Duodenal mucosa (tissue), 2 donors: ENCODE measurements at regions not wholly inside any gene's neighbourhood (a gene's known extent, or its start where the extent isn't known, plus 50 kb on each side); places are given as distances from the start of the nearest gene placed in this dataset.
"Not testable (repeated sequence)": the region's sequence is repeated elsewhere in the genome, so short reads cannot be mapped to it uniquely, and the experiment has no call there.

Experiments used
- H3K27ac ChIP-seq: one replicate; pipeline ENCODE4 v1.7.0; 2013; ENCODE audit warnings: low read depth, low read length
- H3K27me3 ChIP-seq, 2 donors: one replicate each; pipeline ENCODE4 v1.7.0; 2013; ENCODE audit warnings: low read length in 2 of 2, control low read depth in 1 of 2; ENCODE audit not compliant: insufficient read depth in 2 of 2, control insufficient read depth in 1 of 2
- H3K36me3 ChIP-seq, 2 donors: one replicate each; pipeline ENCODE4 v1.7.0; 2013; ENCODE audit warnings: low read length in 2 of 2, control low read depth in 1 of 2; ENCODE audit not compliant: insufficient read depth in 2 of 2, control insufficient read depth in 1 of 2
- H3K4me1 ChIP-seq, 2 donors: one replicate each; pipeline ENCODE4 v1.7.0; 2013; ENCODE audit warnings: low read length in 2 of 2, control low read depth in 1 of 2; ENCODE audit not compliant: insufficient read depth in 2 of 2, control insufficient read depth in 1 of 2
- H3K4me3 ChIP-seq, 2 donors: one replicate each; pipeline ENCODE4 v1.7.0; 2013; ENCODE audit warnings: low read length in 2 of 2, low read depth in 1 of 2
- H3K9ac ChIP-seq, 2 donors: one replicate each; pipeline ENCODE4 v1.7.0; 2013; ENCODE audit warnings: low read length in 2 of 2, low read depth in 1 of 2
- H3K9me3 ChIP-seq, 2 donors: one replicate each; pipeline ENCODE4 v1.7.0; 2013; ENCODE audit warnings: low read length in 2 of 2, control low read depth in 1 of 2; ENCODE audit not compliant: control insufficient read depth in 1 of 2

- H3K27me3 ChIP-seq: no peaks in the 10 kb centered on the region
- no peak overlapping the region for H3K27ac ChIP-seq
- no peaks in the 10 kb centered on the region for H3K36me3 ChIP-seq
- H3K4me3 ChIP-seq: no peak overlapping the region
- H3K9ac ChIP-seq: no peak overlapping the region
- H3K4me1 ChIP-seq: no peaks in the 10 kb centered on the region
- peaks cover 0 to 7% of the 10 kb centered on the region in 2 donors for H3K9me3 ChIP-seq
Measured at GRCh38 chr1:194442901-194443575, 1256.6 kb upstream of the B3GALT2 start.

GRCh38 chr1:194437135-194437534, 1250.7 kb upstream of the B3GALT2 start:
- peaks cover 2 to 7% of the 10 kb centered on the region in 2 donors for H3K9me3 ChIP-seq
- no peak overlapping the region for H3K4me3 ChIP-seq
- no peak overlapping the region for H3K9ac ChIP-seq

GRCh38 chr1:194431121-194431520, 1244.7 kb upstream of the B3GALT2 start:
- no peak overlapping the region for H3K27ac ChIP-seq
- H3K27me3 ChIP-seq: no peaks in the 10 kb centered on the region
- no peak overlapping the region for H3K4me3 ChIP-seq
- no peaks in the 10 kb centered on the region for H3K9me3 ChIP-seq
- no peak overlapping the region for H3K9ac ChIP-seq
- no peaks in the 10 kb centered on the region for H3K36me3 ChIP-seq
- no peaks in the 10 kb centered on the region for H3K4me1 ChIP-seq

More at GRCh38 chr1:194437135-194437534, 1250.7 kb upstream of the B3GALT2 start:
- H3K4me1 ChIP-seq: no peaks in the 10 kb centered on the region
- H3K36me3 ChIP-seq: no peaks in the 10 kb centered on the region
- no peak overlapping the region for H3K27ac ChIP-seq
- H3K27me3 ChIP-seq: no peaks in the 10 kb centered on the region

- H3K4me1 ChIP-seq: no peaks in the 10 kb centered on the region
- H3K9me3 ChIP-seq: peaks cover 9 to 10% of the 10 kb centered on the region in 2 donors
- H3K36me3 ChIP-seq: no peaks in the 10 kb centered on the region
- no peak overlapping the region for H3K27ac ChIP-seq
- no peaks in the 10 kb centered on the region for H3K27me3 ChIP-seq
- H3K4me3 ChIP-seq: no peak overlapping the region
- no peak overlapping the region for H3K9ac ChIP-seq
Measured at GRCh38 chr1:194420706-194421105, 1234.3 kb upstream of the B3GALT2 start.

GRCh38 chr1:194419721-194420120, 1233.3 kb upstream of the B3GALT2 start:
- H3K4me3 ChIP-seq: no peak overlapping the region
- H3K27ac ChIP-seq: no peak overlapping the region
- H3K4me1 ChIP-seq: no peaks in the 10 kb centered on the region
- H3K36me3 ChIP-seq: no peaks in the 10 kb centered on the region
- H3K9ac ChIP-seq: no peak overlapping the region
- H3K27me3 ChIP-seq: no peaks in the 10 kb centered on the region
- H3K9me3 ChIP-seq: peaks cover 9 to 10% of the 10 kb centered on the region in 2 donors

GRCh38 chr1:194410756-194411155, 1224.3 kb upstream of the B3GALT2 start:
- Histone ChIP-seq H3K36me3 (no peaks in the 10 kb centered on the region), H3K9ac (no peak overlapping the region), H3K9me3 (no peaks in the 10 kb centered on the region), H3K27ac (no peak overlapping the region), H3K4me3 (no peak overlapping the region), H3K4me1 (no peaks in the 10 kb centered on the region), H3K27me3 (no peaks in the 10 kb centered on the region)

GRCh38 chr1:194407238-194407637, 1220.8 kb upstream of the B3GALT2 start:
- H3K36me3 ChIP-seq, H3K27me3 ChIP-seq, H3K9ac ChIP-seq, H3K4me3 ChIP-seq, H3K27ac ChIP-seq, H3K9me3 ChIP-seq, H3K4me1 ChIP-seq: not testable (repeated sequence)

- no peaks in the 10 kb centered on the region for H3K4me1 ChIP-seq
- H3K27me3 ChIP-seq: no peaks in the 10 kb centered on the region
- H3K27ac ChIP-seq: no peak overlapping the region
- H3K4me3 ChIP-seq: no peak overlapping the region
- H3K36me3 ChIP-seq: no peaks in the 10 kb centered on the region
- H3K9me3 ChIP-seq: no peaks in the 10 kb centered on the region
- no peak overlapping the region for H3K9ac ChIP-seq
Measured at GRCh38 chr1:194394676-194395075, 1208.3 kb upstream of the B3GALT2 start.

GRCh38 chr1:194387531-194387930, 1201.1 kb upstream of the B3GALT2 start:
- Histone ChIP-seq H3K27me3 (no peaks in the 10 kb centered on the region), H3K36me3 (no peaks in the 10 kb centered on the region), H3K4me1 (no peaks in the 10 kb centered on the region), H3K4me3 (no peak overlapping the region), H3K9me3 (no peaks in the 10 kb centered on the region), H3K27ac (no peak overlapping the region), H3K9ac (no peak overlapping the region)

- H3K4me3 ChIP-seq: no peak overlapping the region
- H3K27ac ChIP-seq: no peak overlapping the region
- no peaks in the 10 kb centered on the region for H3K36me3 ChIP-seq
- no peaks in the 10 kb centered on the region for H3K27me3 ChIP-seq
- peaks cover 0 to 4% of the 10 kb centered on the region in 2 donors for H3K9me3 ChIP-seq
- H3K4me1 ChIP-seq: no peaks in the 10 kb centered on the region
- no peak overlapping the region for H3K9ac ChIP-seq
Measured at GRCh38 chr1:194378517-194378916, 1192.1 kb upstream of the B3GALT2 start.
